ENCODE measurements at regions not wholly inside any gene's neighbourhood (a gene's known extent, or its start where the extent isn't known, plus 50 kb on each side); places are given as distances from the start of the nearest gene placed in this dataset.

- no peak overlapping the region for H3K4me3 ChIP-seq (ENCODE audit: low read depth, low read length, poor library complexity, severe bottlenecking)
- H3K4me2 ChIP-seq (ENCODE audit: low read length): no peak overlapping the region
- no peak overlapping the region for H2AFZ ChIP-seq (ENCODE audit: low read length)
- POLR2A ChIA-PET: no interaction called here
- H3K27ac ChIP-seq (ENCODE audit: low read depth, low read length, poor library complexity, severe bottlenecking): no peak overlapping the region
- H3K9me2 ChIP-seq (ENCODE audit: insufficient read depth, low read length): no peaks in the 10 kb centered on the region
- no peaks in the 10 kb centered on the region for H3K9me3 ChIP-seq (ENCODE audit: low read length)
- TF ChIP-seq CTCF (conservative IDR thresholded peaks at IDR 0.05; ENCODE audit: low read length) (peak; percentile 62), EZH2phosphoT487 (IDR thresholded peaks at IDR 0.05; ENCODE audit: borderline replicate concordance, low read depth, low read length) (no peak)
- BruUV-seq (replicated peaks): no TSS peak
- intact Hi-C loops (cut with micrococcal nuclease; ENCODE audit: unreplicated experiment): no loop called here
- no peak for DNase-seq (ENCODE audit: low spot score)
- CTCF ChIA-PET (ENCODE audit: unreplicated experiment): no interaction called here
- no peaks in the 10 kb centered on the region for H3K36me3 ChIP-seq (ENCODE audit: insufficient read depth, low read length)
- no peaks in the 10 kb centered on the region for H3K79me2 ChIP-seq (ENCODE audit: insufficient read depth, low read depth, low read length)
- H4K20me1 ChIP-seq (ENCODE audit: insufficient read depth, low read length): no peaks in the 10 kb centered on the region
- no peaks in the 10 kb centered on the region for H3K4me1 ChIP-seq (ENCODE audit: insufficient read depth, low read length, poor library complexity, severe bottlenecking)
These were observed 101.9 kb upstream of the CCSER1 start for GRCh38 chr4:90025248-90025647.

- Histone ChIP-seq H3K4me1 (ENCODE audit: insufficient read depth, low read length, poor library complexity, severe bottlenecking) (no peaks in the 10 kb centered on the region), H3K36me3 (ENCODE audit: insufficient read depth, low read length) (no peaks in the 10 kb centered on the region), H4K20me1 (ENCODE audit: insufficient read depth, low read length) (no peaks in the 10 kb centered on the region), H2AFZ (ENCODE audit: low read length) (no peak overlapping the region), H3K27ac (ENCODE audit: low read depth, low read length, poor library complexity, severe bottlenecking) (no peak overlapping the region), H3K79me2 (ENCODE audit: insufficient read depth, low read depth, low read length) (no peaks in the 10 kb centered on the region), H3K9me3 (ENCODE audit: low read length) (no peaks in the 10 kb centered on the region), H3K4me2 (ENCODE audit: low read length) (no peak overlapping the region), H3K4me3 (ENCODE audit: low read depth, low read length, poor library complexity, severe bottlenecking) (no peak overlapping the region), H3K9me2 (ENCODE audit: insufficient read depth, low read length) (no peaks in the 10 kb centered on the region)
- DNase-seq (ENCODE audit: low spot score): no peak
- no peak for TF ChIP-seq CTCF (conservative IDR thresholded peaks at IDR 0.05; ENCODE audit: low read length)
- no peak for TF ChIP-seq EZH2phosphoT487 (IDR thresholded peaks at IDR 0.05; ENCODE audit: borderline replicate concordance, low read depth, low read length)
- intact Hi-C loops (cut with micrococcal nuclease; ENCODE audit: unreplicated experiment): no loop called here
- CTCF ChIA-PET (ENCODE audit: unreplicated experiment): no interaction called here
- POLR2A ChIA-PET: no interaction called here
- no TSS peak for BruUV-seq (replicated peaks)
These were observed 99.6 kb upstream of the CCSER1 start for GRCh38 chr4:90027565-90027964.

DNA sequence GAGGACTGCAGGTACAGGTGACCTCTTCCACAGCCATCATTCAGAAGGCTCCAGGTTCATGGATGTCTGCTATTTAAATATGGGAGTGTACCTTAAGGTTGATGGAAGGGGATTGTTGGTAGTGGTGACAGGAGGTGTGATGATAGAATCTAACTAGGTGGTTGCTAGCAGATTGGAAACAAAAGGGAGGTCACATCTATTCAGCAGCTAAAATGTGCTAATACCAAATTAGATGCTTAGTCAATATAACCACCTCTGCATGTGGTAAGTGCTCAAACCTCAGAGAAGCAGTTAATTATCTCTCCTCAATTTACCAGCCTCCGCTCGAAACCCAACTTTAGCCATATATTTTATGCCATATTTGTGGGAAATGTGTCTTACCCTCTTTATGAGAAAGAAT lies 98.7 kb upstream of the CCSER1 start:
- no peak overlapping the region for H2AFZ ChIP-seq (ENCODE audit: low read length)
- H3K27ac ChIP-seq (ENCODE audit: low read depth, low read length, poor library complexity, severe bottlenecking): no peak overlapping the region
- H3K36me3 ChIP-seq (ENCODE audit: insufficient read depth, low read length): no peaks in the 10 kb centered on the region
- H3K79me2 ChIP-seq (ENCODE audit: insufficient read depth, low read depth, low read length): no peaks in the 10 kb centered on the region
- no peaks in the 10 kb centered on the region for H3K4me1 ChIP-seq (ENCODE audit: insufficient read depth, low read length, poor library complexity, severe bottlenecking)
- BruUV-seq (replicated peaks): no TSS peak
- no peak overlapping the region for H3K4me2 ChIP-seq (ENCODE audit: low read length)
- intact Hi-C loops (cut with micrococcal nuclease; ENCODE audit: unreplicated experiment): no loop called here
- H3K4me3 ChIP-seq (ENCODE audit: low read depth, low read length, poor library complexity, severe bottlenecking): no peak overlapping the region
- H4K20me1 ChIP-seq (ENCODE audit: insufficient read depth, low read length): no peaks in the 10 kb centered on the region
- POLR2A ChIA-PET: no interaction called here
- H3K9me2 ChIP-seq (ENCODE audit: insufficient read depth, low read length): no peaks in the 10 kb centered on the region
- H3K9me3 ChIP-seq (ENCODE audit: low read length): no peaks in the 10 kb centered on the region
- CTCF ChIA-PET (ENCODE audit: unreplicated experiment): no interaction called here
- no peak for DNase-seq (ENCODE audit: low spot score)
- TF ChIP-seq EZH2phosphoT487 (IDR thresholded peaks at IDR 0.05; ENCODE audit: borderline replicate concordance, low read depth, low read length) (no peak), CTCF (conservative IDR thresholded peaks at IDR 0.05; ENCODE audit: low read length) (no peak)
